HepG2 (cell line): ENCODE measurements at regions not wholly inside any gene's neighbourhood (a gene's known extent, or its start where the extent isn't known, plus 50 kb on each side); places are given as distances from the start of the nearest gene placed in this dataset.

Experiments used
- BCL6 ChIP-seq: IDR thresholded peaks from 2 replicates; pipeline ENCODE4 v1.6.1; 2016; ENCODE audit warnings: missing genetic modification reagents, missing compliant biosample characterization
- CENPX ChIP-seq: sonication (generic); formaldehyde crosslinking; IDR thresholded peaks from 2 replicates; pipeline ENCODE4 v1.9.0; 2021; ENCODE audit warnings: mild to moderate bottlenecking, missing genetic modification reagents, moderate library complexity
- EP300 ChIP-seq, 3 experiments: sonication (generic) in 1 of 3; formaldehyde crosslinking in 1 of 3; IDR thresholded peaks; 2 replicates each; pipeline versions ENCODE4 v1.5.1 to v1.6.1; 2011 to 2020; ENCODE audit warnings: low read depth in 2 of 3, low read length in 2 of 3, borderline replicate concordance in 1 of 3, improper control_type of control experiment in 1 of 3, mild to moderate bottlenecking in 1 of 3, missing genetic modification reagents in 1 of 3, moderate library complexity in 1 of 3
- GATAD2A ChIP-seq: IDR thresholded peaks from 2 replicates; pipeline ENCODE4 v1.6.1; 2016
- HNF4A ChIP-seq: sonication (generic); formaldehyde crosslinking; IDR thresholded peaks from 2 replicates; pipeline ENCODE4 v1.4.0; 2020; ENCODE audit warnings: missing genetic modification reagents
- MED1 ChIP-seq: sonication (generic); formaldehyde crosslinking; IDR thresholded peaks from 2 replicates; pipeline ENCODE4 v1.4.0; 2020; ENCODE audit warnings: missing genetic modification reagents
- MEF2D ChIP-seq: sonication (generic); formaldehyde crosslinking; IDR thresholded peaks from 2 replicates; pipeline ENCODE4 v1.5.1; 2020; ENCODE audit warnings: mild to moderate bottlenecking, missing genetic modification reagents
- RFXANK ChIP-seq: IDR thresholded peaks from 2 replicates; pipeline ENCODE4 v1.6.1; 2016
- RXRB ChIP-seq: IDR thresholded peaks from 2 replicates; pipeline ENCODE4 v1.6.1; 2016; ENCODE audit warnings: borderline replicate concordance, missing genetic modification reagents, missing compliant biosample characterization
- STAT5B ChIP-seq: sonication (generic); formaldehyde crosslinking; IDR thresholded peaks from 2 replicates; pipeline ENCODE4 v1.4.0; 2020; ENCODE audit warnings: missing genetic modification reagents
- TRIM24 ChIP-seq: sonication (generic); formaldehyde crosslinking; IDR thresholded peaks from 2 replicates; pipeline ENCODE4 v1.8.0; 2022; ENCODE audit warnings: mild to moderate bottlenecking, missing genetic modification reagents
- ZBTB26 ChIP-seq: IDR thresholded peaks from 2 replicates; pipeline ENCODE4 v1.6.1; 2016; ENCODE audit warnings: missing compliant biosample characterization, missing genetic modification reagents, borderline replicate concordance
- ZBTB43 ChIP-seq: sonication (generic); formaldehyde crosslinking; conservative IDR thresholded peaks from 2 replicates; pipeline ENCODE4 v1.4.0; 2020; ENCODE audit warnings: missing genetic modification reagents
- ZFP41 ChIP-seq: sonication (generic); formaldehyde crosslinking; IDR thresholded peaks from 2 replicates; pipeline ENCODE4 v1.4.0; 2020; ENCODE audit warnings: mild to moderate bottlenecking, missing genetic modification reagents, borderline replicate concordance
- ZMYM2 ChIP-seq: sonication (generic); formaldehyde crosslinking; IDR thresholded peaks from 2 replicates; pipeline ENCODE4 v1.8.0; 2022; ENCODE audit warnings: mild to moderate bottlenecking, missing genetic modification reagents
- ZMYM4 ChIP-seq: sonication (generic); formaldehyde crosslinking; IDR thresholded peaks from 2 replicates; pipeline ENCODE4 v1.8.1; 2023; ENCODE audit warnings: mild to moderate bottlenecking, missing genetic modification reagents
- ZNF770 ChIP-seq: sonication (generic); formaldehyde crosslinking; IDR thresholded peaks from 2 replicates; pipeline ENCODE4 v1.5.0; 2020; ENCODE audit warnings: mild to moderate bottlenecking, missing genetic modification reagents

GRCh38 chr14:53838374-53838773 is 118.3 kb downstream of the BMP4 start (continued):
- TF ChIP-seq ZBTB26 (CRISPR knock-in tag): no peak
- no peak for TF ChIP-seq MEF2D (CRISPR knock-in tag)
- TF ChIP-seq TRIM24 (CRISPR knock-in tag): no peak
- TF ChIP-seq BCL6 (CRISPR knock-in tag): peak; percentile 37; the same call in 1 of the 2 replicates
- peak; percentile 36; the same call in 1 of the 2 replicates for TF ChIP-seq ZMYM4 (CRISPR knock-in tag)
- TF ChIP-seq MED1 (CRISPR knock-in tag): no peak
- TF ChIP-seq ZMYM2 (CRISPR knock-in tag): 0 out of 2 replicates have a peak, but pooled peaks have one; percentile 49
- TF ChIP-seq HNF4A: peak; percentile 75
- TF ChIP-seq CENPX (CRISPR knock-in tag): no peak
- TF ChIP-seq ZNF770 (CRISPR knock-in tag): no peak
- TF ChIP-seq RXRB (CRISPR knock-in tag): peak; percentile 80
- TF ChIP-seq ZFP41: no peak
- TF ChIP-seq GATAD2A (CRISPR knock-in tag): 0 out of 2 replicates have a peak, but pooled peaks have one; percentile 19
- TF ChIP-seq ZBTB43 (CRISPR knock-in tag): no peak
- no peak for TF ChIP-seq EP300 (IDR thresholded peaks at IDR 0.05; ENCODE audit: low read depth in 2 of 2, low read length in 2 of 2)
- no peak for TF ChIP-seq EP300 (CRISPR knock-in tag; IDR thresholded peaks at IDR 0.05; ENCODE audit: borderline replicate concordance)
- no peak for TF ChIP-seq RFXANK (CRISPR knock-in tag)
- TF ChIP-seq STAT5B: no peak
